A549 (cell line): ENCODE measurements at regions not wholly inside any gene's neighbourhood (a gene's known extent, or its start where the extent isn't known, plus 50 kb on each side); places are given as distances from the start of the nearest gene placed in this dataset.

ENCODE experiments used
- ATAC-seq, 2 experiments: fragments of 200-7000 bp in 1 of 2; fragments of >200 bp in 1 of 2; cut with Nextera tagmentation in 1 of 2; cut with Tn5 transposase in 1 of 2; 3 replicates each; pipeline versions ENCODE4 v1.8.0 to v1.9.1; 2018 to 2020; ENCODE audit warnings: mild to moderate bottlenecking in 1 of 2, moderate library complexity in 1 of 2
- CTCF ChIA-PET: fragments of 300-600 bp; sonication (Branson Sonifier 250); formaldehyde crosslinking; extraction: SDS; loops from one replicate; lab custom pipeline; 2021; ENCODE audit warnings: antibody characterized with exemption, inconsistent platforms; lab: Yijun Ruan, JAX
- POLR2A ChIA-PET: fragments of 350-600 bp; formaldehyde crosslinking; extraction: SDS; loops from one replicate; lab custom pipeline; 2021; ENCODE audit warnings: antibody characterized with exemption, inconsistent platforms; lab: Yijun Ruan, JAX
- DNase-seq, 2 experiments: peaks; one replicate each; pipeline versions ENCODE4 v3.0.0 to v3.0.0-alpha.2; 2011 to 2016; ENCODE audit warnings: low read depth in 1 of 2, low spot score in 1 of 2
- FAIRE-seq: peaks from 2 replicates; lab custom pipeline; 2011; peaks lifted over from hg19 to GRCh38; lab: Jason Lieb, UNC
- H3K27ac ChIP-seq, 2 experiments: fragments of >200 bp; sonication (Bioruptor Twin); formaldehyde crosslinking; 3 replicates each; pipeline ENCODE4 v1.5.1; 2016 to 2017
- H3K4me1 ChIP-seq: fragments of >200 bp; sonication (Bioruptor Twin); formaldehyde crosslinking; 3 replicates; pipeline ENCODE4 v1.6.1; 2016
- H3K4me2 ChIP-seq: fragments of >200 bp; sonication (Bioruptor Twin); formaldehyde crosslinking; 3 replicates; pipeline ENCODE4 v1.6.1; 2016
- H3K4me3 ChIP-seq: fragments of >200 bp; sonication (Bioruptor Twin); formaldehyde crosslinking; 3 replicates; pipeline ENCODE4 v1.5.1; 2016
- H3K9me3 ChIP-seq: fragments of >200 bp; sonication (Bioruptor Twin); formaldehyde crosslinking; 3 replicates; pipeline ENCODE4 v1.6.1; 2016
- CEBPB ChIP-seq, 2 experiments: fragments of >200 bp in 1 of 2; sonication (Bioruptor Twin) in 1 of 2; formaldehyde crosslinking in 1 of 2; IDR thresholded peaks; 2 replicates each; pipeline ENCODE4 v1.6.1; 2012 to 2016
- E2F6 ChIP-seq: IDR thresholded peaks from 2 replicates; pipeline ENCODE4 v1.6.1; 2012; ENCODE audit warnings: low read depth, borderline replicate concordance
- FOSB ChIP-seq: fragments of 250-450 bp; sonication (Bioruptor Pico); IDR thresholded peaks from 2 replicates; pipeline ENCODE4 v1.5.0; 2020; ENCODE audit warnings: mild to moderate bottlenecking, moderate library complexity
- FOSL2 ChIP-seq, 2 experiments: fragments of 450-650 bp in 1 of 2; fragments of >200 bp in 1 of 2; sonication (Bioruptor Twin) in 1 of 2; formaldehyde crosslinking; IDR thresholded peaks; 2 replicates each; pipeline versions ENCODE4 v1.5.0 to v1.6.1; 2016 to 2020; ENCODE audit warnings: mild to moderate bottlenecking in 1 of 2, moderate library complexity in 1 of 2
- HDAC2 ChIP-seq: fragments of 200-600 bp; sonication (generic); IDR thresholded peaks from 2 replicates; pipeline ENCODE4 v1.6.1; 2016
- HES2 ChIP-seq: fragments of >200 bp; sonication (Bioruptor Twin); formaldehyde crosslinking; IDR thresholded peaks from 2 replicates; pipeline ENCODE4 v1.6.1; 2016
- JUN ChIP-seq, 2 experiments: fragments of >200 bp; sonication (Bioruptor Twin); formaldehyde crosslinking; IDR thresholded peaks; 2 replicates in 1 of 2; 3 replicates in 1 of 2; pipeline ENCODE4 v1.6.1; 2016 to 2017
- KDM1A ChIP-seq: fragments of 200-600 bp; sonication (generic); IDR thresholded peaks from 2 replicates; pipeline ENCODE4 v1.6.1; 2016; ENCODE audit warnings: low read depth, mild to moderate bottlenecking
- MAFK ChIP-seq: fragments of 450-650 bp; IDR thresholded peaks from 2 replicates; pipeline ENCODE4 v1.6.1; 2014; ENCODE audit not compliant: partially characterized antibody
- MYC ChIP-seq: IDR thresholded peaks from 2 replicates; pipeline ENCODE4 v1.6.1; 2012; ENCODE audit warnings: mild to moderate bottlenecking, inconsistent platforms, low read length, improper control_type of control experiment, borderline replicate concordance
- NPAS2 ChIP-seq: fragments of 250-450 bp; sonication (Bioruptor Pico); IDR thresholded peaks from 2 replicates; pipeline ENCODE4 v1.8.0; 2022; ENCODE audit warnings: mild to moderate bottlenecking, moderate library complexity, borderline replicate concordance
- PHF8 ChIP-seq: fragments of 200-600 bp; sonication (generic); IDR thresholded peaks from 2 replicates; pipeline ENCODE4 v1.6.1; 2016; ENCODE audit warnings: low read depth, mild to moderate bottlenecking, antibody characterized with exemption, moderate library complexity, borderline replicate concordance
- POLR2A ChIP-seq: IDR thresholded peaks from 2 replicates; pipeline ENCODE4 v1.6.1; 2012; ENCODE audit warnings: mild to moderate bottlenecking, low read length
- POLR2AphosphoS2 ChIP-seq: conservative IDR thresholded peaks from 2 replicates; pipeline ENCODE4 v1.6.1; 2012; ENCODE audit warnings: low read length, improper control_type of control experiment, inconsistent platforms
- RCOR1 ChIP-seq: fragments of 150-350 bp; IDR thresholded peaks from 2 replicates; pipeline ENCODE4 v1.6.1; 2014; ENCODE audit warnings: antibody characterized with exemption, low read length, low read depth
- REST ChIP-seq: fragments of 200-600 bp; sonication (generic); IDR thresholded peaks from 2 replicates; pipeline ENCODE4 v1.6.1; 2016; ENCODE audit warnings: antibody characterized with exemption, mild to moderate bottlenecking, moderate library complexity
- RNF2 ChIP-seq: fragments of 200-600 bp; sonication (generic); IDR thresholded peaks from 2 replicates; pipeline ENCODE4 v1.6.1; 2016; ENCODE audit warnings: low read depth, mild to moderate bottlenecking, antibody characterized with exemption, moderate library complexity, borderline replicate concordance
- TFCP2L1 ChIP-seq: fragments of 250-450 bp; sonication (Bioruptor Pico); IDR thresholded peaks from 2 replicates; pipeline ENCODE4 v1.5.0; 2021; ENCODE audit warnings: mild to moderate bottlenecking
- ZSCAN20 ChIP-seq: fragments of 250-450 bp; sonication (Bioruptor Pico); IDR thresholded peaks from 2 replicates; pipeline ENCODE4 v1.8.0; 2022; ENCODE audit warnings: mild to moderate bottlenecking, moderate library complexity
- whole genome bisulfite sequencing: methylation state at CpG from one replicate; pipeline ENCODE4 v1.1.6; 2017; ENCODE audit errors: missing lambda C conversion rate; 5-methylcytosine and 5-hydroxymethylcytosine counted together

GRCh38 chr11:119573858-119574257, 150.9 kb upstream of the THY1 start:
- no peak overlapping the region for H3K27ac ChIP-seq
- POLR2A ChIA-PET, result no interaction called here
- no peak for ATAC-seq
- no peak for DNase-seq
- no peak for FAIRE-seq
- no peak overlapping the region for H3K4me3 ChIP-seq
- CTCF ChIA-PET, result interaction anchor here (1.1 to 1.9 kb wide), 3 partner anchors 8 to 534 kb away, joined by 3 to 5 read pairs (median 3); no protein-coding TSS in a partner anchor
- no peaks in the 10 kb centered on the region; the same call in 1 of the 3 replicates for H3K4me1 ChIP-seq
- no peaks in the 10 kb centered on the region for H3K9me3 ChIP-seq
- WGBS, result 94% methylated on average over 1 of the region's 1 CpG
- no peak for TF ChIP-seq JUN (IDR thresholded peaks at IDR 0.05)
- TF ChIP-seq TFCP2L1 (CRISPR knock-in tag), result no peak
- TF ChIP-seq RCOR1, result no peak
- TF ChIP-seq HDAC2, result no peak
- TF ChIP-seq MYC, result no peak
- TF ChIP-seq POLR2A, result no peak
- no peak for TF ChIP-seq E2F6
- TF ChIP-seq, all 56 proteins: peak for 0
- H3K4me2 ChIP-seq, result no peak overlapping the region

GRCh38 chr11:119572481-119573424, 149.8 kb upstream of the THY1 start:
- peaks cover 11% of the 10 kb centered on the region for H3K4me1 ChIP-seq
- ATAC-seq, result peak in 1 of 2 experiments; percentile 29; a peak in 1 of 6 replicates
- ChIA-PET CTCF (interaction anchor here (1.0 to 1.9 kb wide), 6 partner anchors 9 to 535 kb away, joined by 3 to 5 read pairs (median 3); no protein-coding TSS in a partner anchor), POLR2A (no interaction called here)
- WGBS, result 63% methylated on average over 13 of the region's 13 CpGs
- no peak for DNase-seq
- H3K27ac ChIP-seq, result no peak overlapping the region
- FAIRE-seq, result no peak
- no peaks in the 10 kb centered on the region for H3K9me3 ChIP-seq
- H3K4me2 ChIP-seq, result no peak overlapping the region
- H3K4me3 ChIP-seq, result no peak overlapping the region
- TF ChIP-seq HES2 (no peak), POLR2AphosphoS2 (no peak), ZSCAN20 (CRISPR knock-in tag) (no peak), TFCP2L1 (CRISPR knock-in tag) (no peak), PHF8 (no peak), CEBPB (IDR thresholded peaks at IDR 0.05) (no peak), MAFK (no peak), HDAC2 (no peak), REST (no peak), KDM1A (no peak), E2F6 (no peak), NPAS2 (no peak), FOSL2 (IDR thresholded peaks at IDR 0.05) (no peak), FOSL2 (CRISPR knock-in tag; IDR thresholded peaks at IDR 0.05) (no peak), RNF2 (no peak), FOSB (CRISPR knock-in tag) (no peak)
